ENCODE measurements at regions not wholly inside any gene's neighbourhood (a gene's known extent, or its start where the extent isn't known, plus 50 kb on each side); places are given as distances from the start of the nearest gene placed in this dataset.
"Not testable (repeated sequence)": the region's sequence is repeated elsewhere in the genome, so short reads cannot be mapped to it uniquely, and the experiment has no call there.

- no peak for DNase-seq
These were observed 343.2 kb upstream of the ADAMTS9 start for GRCh38 chr3:65030847-65031463.

GRCh38 chr3:65030014-65030627 is 342.3 kb upstream of the ADAMTS9 start:
- no peak for DNase-seq

DNA sequence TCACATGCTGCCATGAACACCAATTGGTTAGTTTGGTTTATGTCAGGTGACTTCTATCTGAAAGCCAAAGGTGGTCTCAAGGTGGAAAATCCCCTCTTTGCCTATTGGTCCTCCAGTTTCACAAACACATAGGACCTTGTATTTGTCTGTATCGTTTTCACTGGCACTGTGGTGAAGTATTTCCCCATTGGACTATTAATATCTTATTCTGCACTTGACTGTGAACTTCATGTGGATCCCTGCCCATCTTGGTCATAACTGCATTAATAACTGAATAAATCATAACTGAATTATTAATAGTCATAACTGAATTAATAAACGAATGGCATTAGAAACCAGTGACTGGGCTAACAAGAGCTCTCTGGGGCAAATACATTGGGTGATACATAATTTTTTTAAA is 341.3 kb upstream of the ADAMTS9 start:
- DNase-seq, result no peak

- no peak for DNase-seq
These were observed 340.2 kb upstream of the ADAMTS9 start for GRCh38 chr3:65028024-65028423.

DNA sequence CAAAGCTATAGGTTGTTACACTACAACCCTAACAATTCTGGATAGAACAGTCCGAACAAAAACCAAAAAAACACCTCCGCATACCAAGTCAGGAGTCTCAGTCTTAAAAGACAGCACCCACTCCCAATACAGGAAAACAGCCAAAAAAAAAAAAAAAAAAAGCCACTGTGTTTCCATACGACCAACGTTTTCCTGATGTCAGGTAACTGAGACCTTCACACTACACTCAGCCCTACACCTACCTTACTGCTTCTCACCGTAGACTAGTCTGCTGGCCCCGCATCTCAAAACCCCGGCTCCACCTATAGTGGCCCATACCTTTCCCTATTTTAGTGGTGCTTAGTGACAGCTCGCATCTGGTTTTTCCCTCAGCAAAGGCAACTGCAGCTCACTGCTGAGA is 339.5 kb upstream of the ADAMTS9 start:
- no peak for DNase-seq

- DNase-seq, result no peak
These were observed 338.4 kb upstream of the ADAMTS9 start for GRCh38 chr3:65026151-65026550.

GRCh38 chr3:65024148-65024547 is 336.3 kb upstream of the ADAMTS9 start:
- DNase-seq, result no peak

GRCh38 chr3:65020281-65021160 is 332.7 kb upstream of the ADAMTS9 start:
- DNase-seq, result no peak

DNA sequence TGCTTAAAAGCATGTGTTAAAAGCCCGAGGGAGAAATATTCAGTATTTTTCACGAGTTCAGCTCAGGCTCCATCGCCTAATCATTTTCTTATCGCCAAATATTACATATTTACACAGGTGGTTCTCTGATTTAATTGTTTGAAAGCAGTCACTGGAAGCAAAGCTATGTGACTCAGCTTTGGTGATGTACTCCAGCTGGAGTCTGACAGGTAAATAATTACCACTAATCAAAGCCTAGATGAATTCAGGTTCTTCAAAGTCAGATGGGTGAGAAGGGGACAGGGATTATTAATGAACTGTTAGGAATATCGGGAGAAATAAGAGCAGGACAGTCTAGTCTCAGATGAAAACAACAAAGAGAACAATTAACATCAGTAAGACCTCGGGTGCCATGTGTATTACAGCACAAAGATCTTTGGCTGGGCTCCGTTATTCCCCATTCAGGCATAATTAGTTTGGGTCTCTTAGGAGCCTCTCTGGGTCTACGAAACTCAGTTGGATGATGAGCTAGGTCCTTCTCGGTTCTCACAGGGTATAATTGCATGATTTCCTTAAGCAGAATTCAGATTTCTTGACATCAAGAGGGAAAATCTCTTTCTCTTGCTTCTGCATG is 331.7 kb upstream of the ADAMTS9 start:
- peak in 2 of 3 experiments; percentile 61 to 90 for DNase-seq

DNA sequence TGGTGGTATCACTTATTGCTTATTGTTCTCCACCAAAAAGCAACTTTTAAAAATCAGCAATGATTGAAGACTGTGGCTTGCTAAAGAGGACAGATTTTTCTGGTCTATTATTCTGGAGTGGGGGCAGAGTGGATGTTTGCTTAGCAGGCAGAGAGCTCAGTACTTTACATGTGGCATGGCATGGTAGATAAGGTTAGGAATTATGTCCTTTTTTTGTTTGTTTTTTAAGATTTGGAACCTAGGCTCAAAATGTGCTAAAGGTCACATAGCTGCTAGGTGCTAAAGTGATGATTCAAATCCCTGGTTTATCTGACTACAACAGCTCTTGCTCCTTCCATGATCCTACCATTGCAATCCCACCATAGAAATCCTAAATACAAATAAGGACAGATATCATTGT is 331.0 kb upstream of the ADAMTS9 start:
- DNase-seq, result peak in 1 of 3 experiments; percentile 29

DNA sequence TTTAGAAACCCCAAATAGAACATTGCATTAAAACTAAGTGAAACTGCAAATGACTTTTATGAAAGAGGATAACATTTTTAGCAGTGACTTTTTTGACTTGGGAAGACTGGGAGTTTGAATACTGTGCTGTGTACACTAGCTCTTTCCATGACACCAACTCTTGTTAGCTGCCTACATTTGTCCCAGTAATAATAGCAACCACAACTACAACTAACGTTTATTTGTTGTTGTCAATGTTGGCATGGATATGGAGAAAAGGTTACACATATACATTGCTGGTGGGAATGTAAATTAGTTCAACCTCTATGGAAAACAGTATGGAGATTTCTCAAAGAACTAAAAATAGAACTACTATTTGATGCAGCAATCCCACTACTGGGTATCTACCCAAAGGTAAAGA is 329.6 kb upstream of the ADAMTS9 start:
- no peak for DNase-seq

DNA sequence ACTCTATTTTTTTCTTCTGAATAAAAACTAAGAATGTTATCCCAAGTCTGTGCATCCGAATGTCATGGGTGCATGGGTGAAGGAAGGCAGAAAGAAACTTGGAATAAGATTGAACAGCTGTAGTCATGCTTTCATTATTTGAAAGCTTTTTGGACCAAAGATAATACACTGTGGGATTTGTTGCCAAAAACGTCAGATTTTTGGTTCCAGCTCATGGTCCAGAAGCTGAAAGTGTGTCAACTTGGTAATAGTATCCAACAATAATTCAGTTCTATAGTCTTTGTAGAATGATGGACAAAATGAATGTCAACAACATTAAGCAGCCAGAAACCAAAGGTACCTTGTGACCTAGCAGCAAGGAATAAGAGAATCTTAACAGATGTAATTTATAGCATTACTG is 327.9 kb upstream of the ADAMTS9 start:
- DNase-seq, result no peak

- no peak for DNase-seq
These were observed 325.3 kb upstream of the ADAMTS9 start for GRCh38 chr3:65013053-65013452.

- DNase-seq, result no peak
These were observed 318.5 kb upstream of the ADAMTS9 start for GRCh38 chr3:65006300-65006739.

- DNase-seq, result no peak
These were observed 317.7 kb upstream of the ADAMTS9 start for GRCh38 chr3:65005486-65005885.

DNA sequence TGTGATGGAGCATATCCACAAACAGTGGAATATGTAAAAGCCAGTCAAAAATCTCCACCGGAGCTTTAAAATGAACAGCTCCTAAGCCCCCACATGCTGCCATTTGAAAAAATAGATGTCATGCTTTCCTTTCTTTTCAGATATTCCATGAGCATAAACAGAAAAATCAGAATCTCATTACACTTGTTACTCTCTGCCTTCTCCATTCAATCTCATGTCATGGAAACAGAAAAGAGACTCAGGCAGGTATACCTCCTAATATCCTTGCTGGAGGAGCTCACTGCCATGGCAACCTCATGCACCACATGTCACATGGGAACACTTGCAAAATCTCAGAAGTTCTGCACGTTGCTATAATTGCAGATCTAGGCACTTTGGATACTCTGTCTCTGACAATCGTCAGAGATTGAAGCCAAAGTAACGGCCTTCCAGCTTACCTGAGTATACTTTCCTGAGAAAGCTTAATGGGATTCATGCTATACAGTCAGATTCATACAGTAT is 317.0 kb upstream of the ADAMTS9 start:
- DNase-seq, result peak; percentile 1 to 41 (median 4)

GRCh38 chr3:65004306-65004705 is 316.5 kb upstream of the ADAMTS9 start:
- no peak for DNase-seq

DNA sequence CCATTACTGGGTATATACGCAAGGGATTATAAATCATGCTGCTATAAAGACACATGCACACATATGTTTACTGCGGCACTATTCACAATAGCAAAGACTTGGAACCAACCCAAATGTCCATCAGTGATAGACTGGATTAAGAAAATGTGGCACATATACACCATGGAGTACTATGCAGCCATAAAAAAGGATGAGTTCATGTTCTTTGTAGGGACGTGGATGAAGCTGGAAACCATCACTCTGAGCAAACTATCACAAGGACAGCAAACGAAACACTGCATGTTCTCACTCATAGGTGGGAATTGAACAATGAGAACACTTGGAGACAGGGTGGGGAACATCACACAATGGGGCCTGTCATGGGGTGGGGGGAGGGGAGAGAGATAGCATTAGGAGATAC is 313.3 kb upstream of the ADAMTS9 start:
- not testable (repeated sequence) for DNase-seq

DNA sequence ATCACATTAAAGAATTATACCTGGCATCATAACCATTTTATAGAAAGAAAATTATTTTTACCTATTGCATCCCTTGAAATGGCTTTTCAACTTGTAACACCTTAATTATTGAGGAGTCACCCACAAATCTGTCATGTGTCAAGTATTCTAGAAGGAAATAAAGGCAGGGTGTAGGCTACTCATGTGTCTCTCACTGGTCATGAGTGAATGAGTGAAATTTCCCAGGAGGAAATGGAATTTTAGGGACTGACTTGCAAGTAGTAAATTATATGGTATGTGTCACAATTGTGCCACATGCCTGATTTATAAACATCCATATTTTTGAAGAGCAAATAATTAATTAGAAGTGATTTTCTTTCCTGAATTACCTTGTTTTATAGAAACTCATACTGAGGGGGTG is 310.5 kb upstream of the ADAMTS9 start:
- no peak for DNase-seq

GRCh38 chr3:64995857-64996551 is 308.2 kb upstream of the ADAMTS9 start:
- peak in 1 of 3 experiments; percentile 3 for DNase-seq

GRCh38 chr3:64993781-64994180 is 306.0 kb upstream of the ADAMTS9 start:
- DNase-seq, result no peak

GRCh38 chr3:64992530-64993285 is 304.9 kb upstream of the ADAMTS9 start:
- no peak for DNase-seq

All from NCI-H1417 (cell line).